ENCODE measurements at regions not wholly inside any gene's neighbourhood (a gene's known extent, or its start where the extent isn't known, plus 50 kb on each side); places are given as distances from the start of the nearest gene placed in this dataset.
"Not testable (repeated sequence)": the region's sequence is repeated elsewhere in the genome, so short reads cannot be mapped to it uniquely, and the experiment has no call there.

DNA sequence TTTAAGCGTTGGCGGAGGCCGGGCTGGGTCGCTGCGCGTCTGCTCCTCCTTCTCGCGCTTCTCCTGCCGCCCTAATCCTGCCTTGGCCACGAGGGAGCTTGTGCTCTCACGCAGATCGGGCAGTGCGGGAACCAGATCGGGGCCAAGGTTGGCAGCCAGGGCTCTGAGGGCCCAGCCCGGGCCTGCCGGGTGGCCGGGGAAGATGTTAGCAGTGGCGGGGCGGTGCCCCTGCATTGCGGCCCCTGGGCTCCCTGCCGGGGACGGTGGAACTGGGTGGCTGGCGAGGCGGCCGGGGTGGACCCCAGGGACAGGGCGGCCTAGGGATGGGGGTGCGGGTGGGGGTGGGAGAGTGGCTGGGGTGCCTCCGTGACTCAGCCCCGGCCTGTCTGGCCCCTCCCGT lies 297.4 kb downstream of the CACNA1B start:
- ATAC-seq: not testable (repeated sequence)

DNA sequence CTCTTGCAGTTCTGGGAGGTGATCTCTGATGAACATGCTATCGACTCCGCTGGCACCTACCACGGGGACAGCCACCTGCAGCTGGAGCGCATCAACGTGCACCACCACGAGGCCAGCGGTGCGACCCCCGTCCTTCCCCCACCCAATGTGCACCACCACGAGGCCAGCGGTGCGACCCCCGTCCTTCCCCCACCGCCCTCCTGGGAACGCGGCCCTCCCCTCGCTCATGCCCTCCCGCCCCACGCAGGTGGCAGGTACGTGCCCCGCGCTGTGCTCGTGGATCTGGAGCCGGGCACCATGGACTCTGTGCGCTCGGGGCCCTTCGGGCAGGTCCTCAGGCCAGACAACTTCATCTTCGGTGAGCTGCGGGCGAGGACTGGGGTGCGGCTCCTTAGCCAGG lies 297.8 kb downstream of the CACNA1B start:
- ATAC-seq: not testable (repeated sequence)

DNA sequence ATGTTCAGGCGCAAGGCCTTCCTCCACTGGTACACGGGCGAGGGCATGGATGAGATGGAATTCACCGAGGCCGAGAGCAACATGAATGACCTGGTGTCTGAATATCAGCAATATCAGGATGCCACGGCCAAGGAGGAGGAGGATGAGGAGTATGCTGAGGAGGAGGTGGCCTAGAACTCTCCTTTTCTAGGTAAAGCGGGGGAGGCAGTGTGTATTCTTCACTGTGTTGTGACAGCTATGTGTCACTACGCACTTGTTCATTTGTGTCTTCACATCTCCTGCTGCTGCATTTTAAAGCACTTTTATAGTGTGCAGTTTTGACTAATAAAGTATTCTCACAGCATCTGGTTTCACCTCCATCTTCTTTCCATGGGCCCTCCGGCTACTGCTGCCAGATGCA lies 299.5 kb downstream of the CACNA1B start:
- not testable (repeated sequence) for ATAC-seq

DNA sequence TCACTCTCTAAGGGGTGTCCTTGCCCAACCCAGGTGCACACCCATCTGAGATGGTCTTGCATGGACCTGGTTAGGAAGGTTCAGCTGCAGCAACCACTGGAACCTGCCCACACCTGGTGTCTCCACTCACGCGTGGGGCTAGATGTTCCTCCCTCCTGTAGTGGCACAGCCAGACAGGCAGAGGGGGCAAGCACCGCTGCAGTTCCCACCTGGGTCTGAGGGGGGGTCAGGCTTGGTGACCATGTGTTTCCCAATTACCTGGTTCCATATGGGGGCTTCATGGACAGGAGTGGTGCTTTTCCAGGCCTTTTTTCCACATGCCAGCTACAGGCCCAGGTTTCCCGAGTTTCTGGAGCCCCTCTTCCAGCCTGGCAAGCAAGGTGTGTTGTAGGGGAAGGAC lies 301.4 kb downstream of the CACNA1B start:
- not testable (repeated sequence) for ATAC-seq

DNA sequence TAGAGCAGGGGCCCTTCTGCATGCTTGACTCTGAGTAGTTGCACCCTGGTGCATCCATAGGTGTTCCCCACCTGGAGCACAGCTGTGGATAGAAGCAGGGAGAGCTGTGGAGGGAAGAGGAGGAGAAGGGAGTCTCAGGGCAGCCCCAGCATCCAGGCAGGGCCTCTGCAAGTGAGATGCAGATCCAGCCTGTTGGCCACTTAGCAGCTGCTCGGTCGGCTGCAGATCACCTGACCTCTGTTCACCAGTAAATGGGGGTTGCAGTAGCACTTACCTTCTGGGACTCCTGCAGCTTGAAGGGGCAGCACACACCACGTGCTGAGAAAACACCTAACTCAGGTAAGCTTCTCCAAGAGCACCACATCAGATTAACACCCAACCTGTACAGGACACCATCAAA lies 302.1 kb downstream of the CACNA1B start:
- not testable (repeated sequence) for ATAC-seq

DNA sequence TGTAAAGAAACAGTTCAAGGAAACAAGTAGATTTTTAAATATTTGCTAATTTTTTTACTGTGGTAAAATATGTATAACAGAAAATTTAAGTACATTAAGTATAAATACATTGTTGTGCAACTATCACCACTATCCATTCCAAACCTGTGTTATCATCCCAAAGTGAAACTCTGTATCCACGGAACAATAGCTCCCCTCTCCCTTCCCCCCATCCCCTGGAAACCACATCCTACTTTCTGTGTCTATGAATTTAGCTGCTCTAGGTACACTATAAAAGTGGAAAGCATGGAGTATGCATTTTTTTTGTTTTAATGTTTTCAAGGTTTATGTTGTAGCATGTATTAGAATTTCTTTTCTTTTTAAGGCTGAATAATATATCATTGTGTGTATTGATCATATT lies 304.4 kb downstream of the CACNA1B start:
- not testable (repeated sequence) for ATAC-seq

DNA sequence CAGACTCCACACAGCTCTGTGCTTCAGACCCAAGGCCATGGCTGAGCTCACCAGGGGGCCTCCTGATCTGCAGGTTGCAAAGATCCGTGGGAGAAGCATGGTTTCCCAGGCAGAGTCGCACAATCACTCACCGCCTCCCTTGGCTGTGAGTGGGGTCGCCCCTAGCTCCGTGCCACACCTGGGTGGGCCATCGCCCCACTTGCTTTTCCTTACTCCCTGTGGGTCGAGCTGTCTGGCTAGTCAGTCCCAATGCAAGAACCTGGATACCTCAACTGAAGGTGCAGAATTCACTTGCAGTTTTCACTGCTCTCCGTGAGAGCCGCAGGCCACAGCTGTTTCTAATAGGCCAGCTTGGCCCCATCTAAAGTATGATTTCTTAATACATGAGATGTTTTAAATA lies 319.6 kb downstream of the CACNA1B start:
- not testable (repeated sequence) for ATAC-seq

DNA sequence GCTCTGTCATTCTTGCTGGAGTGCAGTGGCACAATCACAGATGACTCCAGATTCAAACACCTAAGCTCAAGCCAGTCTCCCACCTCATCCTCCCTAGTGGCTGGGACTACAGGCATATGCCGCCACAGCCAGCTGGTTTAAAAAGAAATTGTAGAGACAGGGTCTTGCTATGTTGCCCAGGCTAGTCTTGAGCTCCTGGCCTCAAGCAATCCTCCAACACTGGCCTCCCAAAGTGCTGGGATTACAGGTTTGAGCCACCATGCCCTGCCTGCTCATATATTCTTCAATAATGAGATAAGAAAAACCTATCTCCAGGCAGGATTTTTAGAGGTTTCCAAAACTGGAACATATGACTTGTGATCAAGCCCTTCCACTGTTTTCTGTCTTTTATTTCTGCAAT lies 321.4 kb downstream of the CACNA1B start:
- not testable (repeated sequence) for ATAC-seq

DNA sequence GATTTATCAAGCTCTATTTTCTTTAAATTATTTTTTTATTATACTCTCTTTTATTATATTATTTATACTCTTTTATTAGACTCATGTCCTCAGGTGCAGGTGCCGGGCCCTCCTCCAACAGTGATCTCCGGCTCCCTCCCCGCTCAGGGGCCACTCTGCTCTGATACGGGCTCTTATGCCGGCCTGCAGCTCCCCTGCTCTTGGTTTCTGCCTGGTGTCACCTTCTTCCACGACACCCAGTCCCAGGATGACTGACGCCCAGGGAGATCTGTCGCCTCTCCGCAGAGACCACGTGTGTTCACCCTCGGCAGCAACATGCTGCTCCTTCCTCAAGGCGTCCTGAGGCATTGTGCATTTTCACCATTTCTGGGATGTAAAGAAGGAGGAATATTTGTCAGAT lies 322.3 kb downstream of the CACNA1B start:
- not testable (repeated sequence) for ATAC-seq

DNA sequence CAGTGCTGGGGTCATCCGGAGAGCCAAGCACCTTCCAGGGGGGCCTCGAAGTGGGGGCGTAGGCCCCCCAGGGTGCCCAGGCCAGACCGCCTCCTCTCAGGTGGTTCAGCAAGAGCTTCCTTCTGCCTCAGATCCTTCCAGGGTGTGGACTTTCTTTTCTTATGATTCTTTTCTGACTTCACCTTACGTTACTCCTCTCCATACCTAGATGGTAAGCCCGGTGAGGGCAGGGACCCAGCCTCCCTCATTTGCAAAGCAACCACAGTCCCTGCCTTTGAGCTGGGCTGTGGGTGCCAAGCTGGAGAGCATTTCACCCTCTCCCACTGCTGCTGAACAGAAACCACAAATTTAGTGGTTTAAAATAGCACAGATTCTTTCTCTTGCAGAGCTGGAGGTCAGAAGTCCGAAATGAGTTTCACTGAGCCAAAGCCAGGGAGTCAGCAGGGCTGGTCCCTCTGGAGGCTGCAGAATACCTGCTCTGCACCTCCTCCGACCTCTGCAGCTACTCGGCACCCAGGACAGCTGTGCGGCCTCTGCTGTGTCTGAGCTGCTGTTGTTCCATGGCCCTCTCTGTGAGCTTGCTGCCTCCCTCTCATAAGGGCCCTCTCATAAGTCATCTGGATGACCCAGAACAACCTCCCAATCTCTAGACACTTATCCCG lies 323.0 kb downstream of the CACNA1B start:
- ATAC-seq: not testable (repeated sequence)

DNA sequence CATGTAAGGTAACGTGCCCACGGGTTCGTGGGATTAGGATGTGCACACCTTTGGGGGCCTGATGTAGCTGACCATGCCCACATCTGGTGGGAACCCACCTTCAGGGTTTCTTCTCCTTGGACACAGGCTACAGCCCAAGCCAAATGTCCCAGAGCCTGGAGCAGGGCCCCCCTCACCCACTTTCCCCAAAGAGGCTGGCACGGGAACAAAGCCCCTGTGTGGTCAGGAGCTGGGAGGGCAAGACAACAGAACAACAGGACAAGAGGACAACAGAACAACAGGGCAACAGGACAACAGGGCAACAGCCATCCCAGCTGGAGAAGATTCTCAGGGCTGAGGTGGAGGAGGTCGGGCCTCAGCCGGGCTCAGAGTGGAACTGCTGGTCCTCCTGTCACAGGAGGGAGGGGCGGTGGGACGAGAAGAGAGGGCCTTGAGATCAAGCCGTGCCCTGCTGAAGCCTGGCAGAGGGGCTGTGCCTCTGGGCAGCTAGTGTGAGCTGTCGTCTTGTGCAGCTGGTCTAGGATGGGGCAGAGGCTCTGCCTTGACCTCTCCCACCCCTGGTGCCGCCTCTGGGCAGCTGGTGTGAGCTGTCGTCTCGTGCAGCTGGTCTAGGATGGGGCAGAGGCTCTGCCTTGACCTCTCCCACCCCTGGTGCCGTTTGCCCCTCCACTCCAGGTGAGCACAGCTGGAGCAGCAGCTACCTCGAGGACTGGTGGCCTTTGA lies 323.7 kb downstream of the CACNA1B start:
- ATAC-seq: peak; percentile 17

DNA sequence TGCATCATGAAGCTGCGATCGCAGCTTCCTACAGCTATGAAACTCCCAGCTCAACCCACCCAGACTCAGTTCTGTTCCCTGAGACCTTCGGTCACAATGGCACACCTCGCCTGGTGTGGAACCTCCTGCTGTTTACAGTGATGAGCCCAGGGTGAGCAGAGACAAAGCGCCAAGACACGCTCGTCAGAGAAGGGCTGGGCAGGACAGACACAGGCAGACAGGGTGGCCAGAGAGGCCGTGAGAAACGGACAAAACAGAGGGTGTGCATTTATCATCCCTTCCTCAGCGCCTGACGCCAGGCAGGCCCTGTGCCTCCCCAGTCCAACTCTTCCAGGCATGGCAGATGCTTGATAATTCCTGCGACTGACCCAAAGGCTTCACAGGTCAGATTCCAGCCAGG lies 324.5 kb downstream of the CACNA1B start:
- not testable (repeated sequence) for ATAC-seq

DNA sequence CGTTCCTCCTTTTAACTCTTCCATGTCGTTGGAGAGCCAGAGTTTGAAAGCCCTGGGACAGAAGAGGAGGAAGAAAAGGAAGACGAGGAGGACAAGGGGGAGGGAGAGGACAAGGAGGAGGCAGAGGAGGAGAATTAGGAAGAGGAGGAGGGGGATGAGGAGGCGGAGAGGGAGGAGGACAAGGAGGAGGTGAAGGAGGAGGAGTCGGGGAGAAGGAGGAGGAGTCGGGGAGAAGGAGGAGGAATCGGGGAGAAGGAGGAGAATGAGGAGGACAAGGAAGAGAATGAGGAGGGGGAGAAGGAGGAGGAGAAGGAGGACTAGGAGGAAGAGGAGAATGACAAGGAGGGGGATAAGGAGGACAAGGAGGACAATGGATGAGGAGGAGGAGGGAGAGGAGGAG lies 325.7 kb downstream of the CACNA1B start:
- ATAC-seq: peak; percentile 64

DNA sequence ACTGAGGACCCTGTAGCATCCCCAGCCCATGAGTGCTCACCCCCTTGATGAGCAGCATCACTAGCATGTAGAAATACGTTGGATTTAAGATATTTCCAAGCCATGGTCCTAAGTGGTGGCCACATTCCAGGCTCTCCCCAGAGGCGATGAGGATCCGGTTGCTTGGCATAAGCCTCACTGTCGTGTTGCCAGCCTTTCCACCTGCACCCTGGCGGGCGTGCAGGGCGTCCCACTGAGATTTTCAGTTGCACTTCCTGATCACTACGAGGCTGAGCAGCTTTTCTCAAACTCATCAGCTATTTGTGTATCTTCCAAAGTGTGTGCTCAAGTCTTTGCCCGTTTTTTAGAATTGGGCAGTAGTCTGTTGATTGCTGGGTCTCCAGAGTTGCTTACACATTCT lies 326.3 kb downstream of the CACNA1B start:
- peak; percentile 42 for ATAC-seq

DNA sequence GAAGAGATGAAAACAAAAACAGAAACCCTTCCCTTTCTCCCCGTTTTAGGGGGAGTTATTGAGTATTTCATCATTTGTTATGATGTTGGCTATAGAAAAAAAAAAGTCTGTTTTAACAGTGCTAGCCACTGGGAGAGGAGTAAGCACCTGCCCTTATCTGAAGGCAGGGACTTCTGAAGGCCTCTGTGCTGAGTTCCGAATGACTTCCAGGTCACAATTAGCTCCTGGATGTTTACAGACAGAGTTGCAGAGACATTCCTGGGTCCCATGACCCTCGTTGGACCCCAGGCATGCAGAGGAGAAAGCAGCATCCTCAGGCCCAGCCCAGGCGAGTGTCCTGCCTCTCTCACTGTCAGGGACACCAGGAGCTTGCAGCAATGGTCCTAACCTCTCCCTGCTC lies 328.5 kb downstream of the CACNA1B start:
- not testable (repeated sequence) for ATAC-seq

DNA sequence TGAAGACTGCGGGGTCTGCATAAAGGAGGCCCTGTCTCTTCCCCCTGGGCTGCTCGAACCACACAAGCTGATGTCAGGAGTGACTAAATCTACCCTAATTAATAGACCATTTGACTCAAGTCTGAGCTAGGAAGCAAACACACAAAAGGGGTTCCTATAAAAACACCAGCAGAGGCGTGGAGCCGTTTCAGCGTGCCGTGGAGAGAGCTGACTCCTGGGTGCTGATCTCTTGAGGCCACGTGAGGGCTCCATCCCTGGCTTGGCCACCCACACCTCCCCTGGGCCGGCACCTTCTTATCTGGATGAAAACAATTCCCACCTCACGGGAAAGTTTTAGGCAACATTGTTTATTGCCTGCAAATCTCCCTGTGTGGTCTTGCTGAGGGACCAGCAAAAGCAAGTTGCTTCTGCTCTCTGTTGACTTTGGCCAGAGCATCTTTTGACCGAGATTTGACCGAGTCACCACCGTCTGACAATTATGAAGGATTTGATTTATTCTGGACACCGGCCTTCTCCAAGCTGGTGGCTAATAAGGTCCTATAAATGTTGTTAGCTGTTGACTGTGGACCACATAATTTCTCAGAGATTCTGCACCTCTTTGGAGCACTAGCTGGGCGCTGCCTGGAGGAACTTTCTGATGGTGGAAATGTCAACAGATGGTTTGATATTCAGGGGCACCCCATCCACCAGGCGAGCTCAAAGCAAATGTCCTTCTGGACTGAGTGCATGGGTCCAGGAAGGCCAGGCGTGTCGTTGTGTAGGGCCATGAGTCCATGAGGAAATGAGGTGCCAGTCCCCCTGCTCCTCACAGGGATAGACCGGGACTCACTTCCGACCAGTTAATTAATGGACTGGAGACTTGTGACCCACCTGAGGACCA lies 330.0 kb downstream of the CACNA1B start:
- ATAC-seq: not testable (repeated sequence)

DNA sequence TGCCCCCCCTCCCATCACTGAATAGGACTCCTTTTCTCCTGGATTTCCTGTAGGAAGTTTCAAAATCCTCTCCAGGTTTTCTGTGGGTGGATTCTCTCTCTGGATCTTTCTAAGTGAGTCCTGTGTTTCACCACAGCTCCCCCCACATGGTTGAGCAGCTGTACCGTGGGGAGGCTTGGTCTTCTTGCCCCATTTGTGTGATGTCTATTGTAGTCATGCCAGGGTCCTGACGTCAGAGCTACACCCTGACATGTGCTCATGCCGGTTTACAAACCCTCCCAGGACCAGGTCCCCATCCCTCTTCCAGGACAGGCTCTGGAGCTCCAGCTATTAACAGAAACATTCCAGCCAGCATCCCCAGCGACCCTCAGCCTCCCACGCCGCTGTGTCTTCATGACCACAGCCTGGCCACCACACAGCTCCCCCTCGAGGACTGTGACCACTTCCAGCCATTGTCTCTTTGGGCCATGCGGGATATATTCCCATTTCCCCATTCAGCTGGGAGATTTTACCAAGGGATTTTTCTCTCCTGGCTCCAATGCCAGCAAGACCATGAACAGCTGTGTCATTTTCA lies 331.6 kb downstream of the CACNA1B start:
- not testable (repeated sequence) for ATAC-seq

DNA sequence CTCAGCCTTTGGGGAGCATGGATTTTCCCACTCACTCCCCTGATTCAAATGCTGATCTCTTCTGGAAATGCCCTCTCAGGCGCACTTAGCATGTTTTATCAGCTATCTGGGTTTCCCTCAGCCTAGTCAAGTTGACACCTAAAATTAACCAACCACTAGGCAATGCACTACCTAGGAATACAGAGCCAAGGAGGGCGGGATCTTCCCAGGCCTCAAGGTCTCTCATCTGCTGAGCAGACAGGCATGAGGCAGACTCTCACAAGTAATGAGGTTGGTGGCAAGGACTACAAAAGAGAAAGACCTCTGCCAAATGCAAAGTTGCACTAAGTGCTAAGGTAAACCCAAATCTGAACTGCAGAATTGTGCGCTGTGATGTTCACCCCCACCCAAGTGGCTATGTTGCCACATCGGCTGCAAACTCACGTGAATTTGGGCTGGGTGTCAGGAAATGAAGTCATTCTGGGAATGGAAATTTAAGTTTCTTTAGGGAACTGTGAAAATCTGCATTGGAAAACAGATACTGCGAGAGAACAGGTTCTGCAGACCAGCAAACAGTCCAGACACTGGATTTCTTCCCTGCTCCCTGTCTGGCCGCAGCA lies 332.9 kb downstream of the CACNA1B start:
- ATAC-seq: not testable (repeated sequence)

DNA sequence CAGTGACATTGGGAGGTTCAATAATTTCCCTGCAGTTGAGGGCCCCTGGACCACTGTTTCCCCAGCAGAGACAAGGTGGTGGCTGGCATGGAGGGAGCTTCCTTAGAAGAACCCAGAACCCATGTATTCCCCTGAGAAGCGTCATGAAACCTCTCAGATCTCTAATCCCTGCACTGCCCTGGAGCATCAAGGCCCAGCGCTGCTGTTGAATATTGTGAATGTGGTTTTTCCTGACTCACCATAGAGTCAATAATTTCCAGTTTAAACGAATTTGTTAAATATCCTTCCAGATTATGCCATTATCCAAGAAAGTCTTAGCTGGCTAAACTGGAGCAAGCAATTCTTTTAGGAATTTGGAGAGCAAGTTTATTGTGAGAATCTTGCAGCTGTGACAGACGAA lies 333.5 kb downstream of the CACNA1B start:
- ATAC-seq: not testable (repeated sequence)

DNA sequence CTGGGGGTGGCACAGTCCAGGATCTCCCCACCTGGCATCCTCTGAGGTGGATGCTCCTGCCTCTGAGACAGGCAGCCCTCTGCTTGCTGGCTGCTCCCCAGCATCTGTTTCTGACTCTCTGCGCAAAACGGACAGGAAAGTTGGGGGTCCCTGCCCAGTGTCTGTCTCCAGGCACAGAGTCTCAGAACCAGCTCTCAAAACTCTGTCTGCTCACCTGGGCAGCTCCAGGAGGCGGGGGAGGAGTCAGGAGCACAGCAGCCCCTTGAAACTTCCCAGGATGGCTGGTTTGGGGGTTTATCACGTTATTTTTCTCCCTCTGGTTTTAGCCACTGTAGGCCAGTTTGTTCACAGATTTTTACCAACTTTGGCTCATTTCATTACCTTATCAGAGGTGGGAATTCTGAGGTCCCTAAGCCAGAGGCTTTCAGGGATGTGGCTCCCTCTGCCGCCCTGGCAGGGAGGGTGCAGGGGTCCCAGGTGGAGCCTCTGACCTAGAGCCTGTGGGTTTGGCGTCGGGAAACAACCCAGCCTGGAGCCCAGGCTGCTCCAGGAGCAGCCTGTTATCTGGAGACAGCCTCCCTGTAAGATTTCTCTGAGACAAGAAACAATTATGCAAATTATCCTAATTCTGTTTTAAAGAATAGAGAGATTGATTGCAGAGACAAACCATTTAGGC lies 334.1 kb downstream of the CACNA1B start:
- not testable (repeated sequence) for ATAC-seq

DNA sequence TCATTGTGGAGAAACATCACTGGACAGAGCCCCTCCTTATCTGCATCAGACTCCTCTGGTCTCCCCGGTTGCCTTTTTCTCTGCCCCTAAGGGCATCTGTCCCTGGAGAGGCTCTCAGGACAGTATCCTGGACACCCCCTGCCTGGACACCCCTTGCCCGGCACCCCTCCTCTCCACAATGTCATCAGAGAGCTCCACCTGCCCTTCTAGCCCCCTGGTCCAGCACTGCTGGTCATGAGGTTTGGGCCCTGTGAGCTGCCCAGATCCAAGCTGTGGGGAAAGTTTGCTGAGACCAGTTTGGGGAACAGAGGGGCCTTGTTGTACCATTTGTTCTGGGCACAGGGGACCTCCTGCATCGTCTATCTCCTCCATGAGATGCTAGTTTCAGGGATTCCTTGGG lies 335.2 kb downstream of the CACNA1B start:
- ATAC-seq: not testable (repeated sequence)

DNA sequence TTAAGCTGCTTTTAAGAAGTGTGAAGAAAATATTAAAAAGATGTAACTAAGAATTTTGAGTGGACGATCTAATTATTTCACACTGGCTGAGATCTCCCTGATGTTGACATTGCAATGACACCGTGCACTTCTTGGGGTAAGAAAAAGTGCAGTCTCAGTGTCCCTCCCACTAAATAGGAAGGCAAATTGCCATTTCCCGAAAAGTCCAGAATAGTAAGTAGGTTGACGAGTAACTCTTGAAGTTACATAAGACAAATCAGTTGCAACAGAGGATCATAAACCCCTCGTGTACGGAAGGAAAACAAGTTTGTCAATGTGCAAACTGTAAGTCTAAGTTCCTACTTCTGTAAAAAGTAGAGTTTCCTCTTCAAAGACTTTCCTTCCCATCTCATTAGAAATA lies 336.2 kb downstream of the CACNA1B start:
- peak; percentile 52 for ATAC-seq
